SK-N-MC (cell line): ENCODE measurements at regions not wholly inside any gene's neighbourhood (a gene's known extent, or its start where the extent isn't known, plus 50 kb on each side); places are given as distances from the start of the nearest gene placed in this dataset.
"Not testable (repeated sequence)": the region's sequence is repeated elsewhere in the genome, so short reads cannot be mapped to it uniquely, and the experiment has no call there.

Experiments used
- EZH2 ChIP-seq: fragments of 200-600 bp; sonication (generic); IDR thresholded peaks from one replicate; pipeline ENCODE4 v1.6.1; 2017; ENCODE audit warnings: antibody characterized with exemption
- POLR2AphosphoS5 ChIP-seq: IDR thresholded peaks from 2 replicates; pipeline ENCODE4 v1.6.1; 2012; ENCODE audit warnings: mild to moderate bottlenecking, low read depth, low read length, borderline replicate concordance

DNA sequence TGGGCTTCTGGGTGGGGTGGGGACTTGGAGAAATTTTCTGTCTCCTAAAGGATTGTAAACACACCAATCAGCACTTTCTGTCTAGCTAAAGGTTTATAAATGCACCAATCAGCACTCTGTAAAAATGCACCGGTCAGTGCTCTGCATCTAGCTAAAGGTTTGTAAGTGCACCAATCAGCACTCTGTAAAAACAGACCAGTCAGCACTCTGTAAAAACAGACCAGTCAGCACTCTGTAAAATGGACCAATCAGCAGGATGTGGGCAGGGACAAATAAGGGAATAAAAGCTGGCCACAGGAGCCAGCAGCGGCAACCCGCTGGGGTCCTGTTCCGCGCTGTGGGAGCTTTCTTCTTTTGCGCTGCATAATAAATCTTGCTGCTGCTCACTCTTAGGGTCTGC is 63.0 kb upstream of the MAP9 start:
- TF ChIP-seq POLR2AphosphoS5, EZH2: not testable (repeated sequence)
